SU-DHL-6 (cell line): ENCODE measurements at regions not wholly inside any gene's neighbourhood (a gene's known extent, or its start where the extent isn't known, plus 50 kb on each side); places are given as distances from the start of the nearest gene placed in this dataset.

Experiments
- EZH2phosphoT487 ChIP-seq: fragments of 200-600 bp; sonication (generic), shearing (Covaris generic); conservative IDR thresholded peaks from 2 replicates; pipeline ENCODE4 v1.6.1; 2018; ENCODE audit warnings: mild to moderate bottlenecking, antibody characterized with exemption, low read length, moderate library complexity, mixed read lengths
- TF ChIP-seq, protein P1 (sequence below): fragments of 200-600 bp; sonication (generic); IDR thresholded peaks from one replicate; pipeline ENCODE4 v1.5.1; 2017; ENCODE audit warnings: antibody characterized with exemption, mild to moderate bottlenecking, low read length, moderate library complexity; ENCODE audit not compliant: insufficient read depth, poor library complexity, severe bottlenecking

DNA sequence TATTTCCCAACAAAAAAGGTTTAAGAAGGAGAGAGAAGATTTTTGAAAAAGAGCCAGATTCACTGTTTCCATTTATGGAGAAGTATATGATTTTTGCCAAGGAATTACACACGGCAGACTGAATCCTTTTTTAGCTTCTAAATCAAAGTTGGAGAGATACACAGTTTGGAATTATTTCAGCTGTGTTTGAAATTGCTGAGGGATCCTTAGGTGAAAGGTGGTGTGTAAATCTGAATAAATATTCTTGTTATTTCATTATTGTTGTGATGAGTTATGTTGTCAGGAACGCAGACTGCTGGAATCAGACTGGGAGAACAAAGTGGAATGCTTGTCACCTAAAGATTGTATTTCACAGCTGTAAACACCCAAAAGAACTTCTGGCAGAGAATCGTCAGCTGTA lies 168.5 kb upstream of the AKIRIN2 start:
- TF ChIP-seq, protein P1, sequence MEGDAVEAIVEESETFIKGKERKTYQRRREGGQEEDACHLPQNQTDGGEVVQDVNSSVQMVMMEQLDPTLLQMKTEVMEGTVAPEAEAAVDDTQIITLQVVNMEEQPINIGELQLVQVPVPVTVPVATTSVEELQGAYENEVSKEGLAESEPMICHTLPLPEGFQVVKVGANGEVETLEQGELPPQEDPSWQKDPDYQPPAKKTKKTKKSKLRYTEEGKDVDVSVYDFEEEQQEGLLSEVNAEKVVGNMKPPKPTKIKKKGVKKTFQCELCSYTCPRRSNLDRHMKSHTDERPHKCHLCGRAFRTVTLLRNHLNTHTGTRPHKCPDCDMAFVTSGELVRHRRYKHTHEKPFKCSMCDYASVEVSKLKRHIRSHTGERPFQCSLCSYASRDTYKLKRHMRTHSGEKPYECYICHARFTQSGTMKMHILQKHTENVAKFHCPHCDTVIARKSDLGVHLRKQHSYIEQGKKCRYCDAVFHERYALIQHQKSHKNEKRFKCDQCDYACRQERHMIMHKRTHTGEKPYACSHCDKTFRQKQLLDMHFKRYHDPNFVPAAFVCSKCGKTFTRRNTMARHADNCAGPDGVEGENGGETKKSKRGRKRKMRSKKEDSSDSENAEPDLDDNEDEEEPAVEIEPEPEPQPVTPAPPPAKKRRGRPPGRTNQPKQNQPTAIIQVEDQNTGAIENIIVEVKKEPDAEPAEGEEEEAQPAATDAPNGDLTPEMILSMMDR: no peak
- TF ChIP-seq EZH2phosphoT487: no peak
